Sigmoid colon (tissue), 6 donors: ENCODE measurements at regions not wholly inside any gene's neighbourhood (a gene's known extent, or its start where the extent isn't known, plus 50 kb on each side); places are given as distances from the start of the nearest gene placed in this dataset.

ENCODE experiments used
- DNase-seq: peaks from one replicate; pipeline ENCODE4 v3.0.0-alpha.2; 2019
- H3K27ac ChIP-seq, 4 donors: fragments of 200-600 bp; sonication (generic); one replicate each; pipeline ENCODE4 v1.5.1; 2016 to 2019; ENCODE audit warnings: mild to moderate bottlenecking in 1 of 4
- H3K27me3 ChIP-seq, 3 donors: fragments of 200-600 bp; sonication (generic); one replicate each; pipeline ENCODE4 v1.5.1; 2019; ENCODE audit warnings: mild to moderate bottlenecking in 1 of 3
- H3K36me3 ChIP-seq, 4 donors: fragments of 200-600 bp; sonication (generic); one replicate each; pipeline ENCODE4 v1.5.1; 2016 to 2019
- H3K4me1 ChIP-seq, 4 donors: fragments of 200-600 bp; sonication (generic); one replicate each; pipeline ENCODE4 v1.5.1; 2017 to 2019
- H3K4me3 ChIP-seq, 4 donors: fragments of 200-600 bp; sonication (generic); one replicate each; pipeline ENCODE4 v1.5.1; 2017 to 2019; ENCODE audit warnings: mild to moderate bottlenecking in 2 of 4, moderate library complexity in 1 of 4
- H3K9me3 ChIP-seq, 4 donors: fragments of 200-600 bp in 3 of 4; sonication (generic) in 3 of 4; one replicate each; pipeline versions ENCODE4 v1.5.1 to v1.6.1; 2013 to 2019
- EP300 ChIP-seq, 4 donors: sonication (generic); formaldehyde crosslinking; IDR thresholded peaks; one replicate each; pipeline ENCODE4 v1.6.1; 2017; ENCODE audit warnings: antibody characterized with exemption in 4 of 4
- POLR2A ChIP-seq, 2 donors: fragments of 450-650 bp; IDR thresholded peaks; one replicate each; pipeline ENCODE4 v1.6.1; 2016; ENCODE audit warnings: antibody characterized with exemption in 2 of 2, mild to moderate bottlenecking in 2 of 2, moderate library complexity in 2 of 2
- POLR2AphosphoS5 ChIP-seq, 4 donors: sonication (generic); formaldehyde crosslinking; IDR thresholded peaks; one replicate each; pipeline ENCODE4 v1.6.1; 2017; ENCODE audit warnings: antibody characterized with exemption in 4 of 4
- WGBS, 2 donors: extraction: QIAGEN DNeasy Blood & Tissue Kit; methylation state at CpG; one replicate each; pipeline ENCODE4 v1.1.7; 2013; 5-methylcytosine and 5-hydroxymethylcytosine counted together
- intact Hi-C: fragments of 100-400 bp; cut with DNase I; formaldehyde crosslinking; loops from one replicate; pipeline ENCODE4 v1.15.1; 2023
- TF ChIP-seq, protein P1 (sequence below), 4 experiments: fragments of 450-650 bp in 3 of 4; fragments of 200-600 bp in 1 of 4; IDR thresholded peaks; one replicate each; pipeline ENCODE4 v1.5.1; 2016 to 2019; ENCODE audit warnings: antibody characterized with exemption in 4 of 4, mild to moderate bottlenecking in 3 of 4, moderate library complexity in 2 of 4
- donor health status: healthy with polysubstance abuse.
- donor health status: healthy.

DNA sequence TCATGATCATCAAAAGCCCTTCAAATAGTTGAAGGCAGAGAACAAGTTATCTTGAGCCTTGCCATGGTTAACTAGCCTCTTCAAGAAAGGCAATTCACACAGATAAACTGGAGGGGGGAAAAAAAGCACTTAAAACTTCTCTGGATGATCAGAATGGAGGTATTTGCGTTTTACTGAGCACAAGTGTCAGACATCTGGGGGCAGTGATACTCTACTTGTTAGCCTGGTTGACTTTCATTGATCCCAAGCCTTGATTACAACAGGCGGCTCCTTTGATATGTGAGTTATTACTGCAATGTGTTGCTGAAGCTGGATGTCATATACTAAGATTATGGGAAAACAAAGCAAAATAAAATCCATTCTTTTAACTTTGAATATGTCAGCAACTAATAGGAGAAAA is 155.0 kb upstream of the HS3ST3A1 start:
- no peak for TF ChIP-seq EP300 (IDR thresholded peaks at IDR 0.05)
- TF ChIP-seq POLR2A (IDR thresholded peaks at IDR 0.05): no peak
- TF ChIP-seq, protein P1, sequence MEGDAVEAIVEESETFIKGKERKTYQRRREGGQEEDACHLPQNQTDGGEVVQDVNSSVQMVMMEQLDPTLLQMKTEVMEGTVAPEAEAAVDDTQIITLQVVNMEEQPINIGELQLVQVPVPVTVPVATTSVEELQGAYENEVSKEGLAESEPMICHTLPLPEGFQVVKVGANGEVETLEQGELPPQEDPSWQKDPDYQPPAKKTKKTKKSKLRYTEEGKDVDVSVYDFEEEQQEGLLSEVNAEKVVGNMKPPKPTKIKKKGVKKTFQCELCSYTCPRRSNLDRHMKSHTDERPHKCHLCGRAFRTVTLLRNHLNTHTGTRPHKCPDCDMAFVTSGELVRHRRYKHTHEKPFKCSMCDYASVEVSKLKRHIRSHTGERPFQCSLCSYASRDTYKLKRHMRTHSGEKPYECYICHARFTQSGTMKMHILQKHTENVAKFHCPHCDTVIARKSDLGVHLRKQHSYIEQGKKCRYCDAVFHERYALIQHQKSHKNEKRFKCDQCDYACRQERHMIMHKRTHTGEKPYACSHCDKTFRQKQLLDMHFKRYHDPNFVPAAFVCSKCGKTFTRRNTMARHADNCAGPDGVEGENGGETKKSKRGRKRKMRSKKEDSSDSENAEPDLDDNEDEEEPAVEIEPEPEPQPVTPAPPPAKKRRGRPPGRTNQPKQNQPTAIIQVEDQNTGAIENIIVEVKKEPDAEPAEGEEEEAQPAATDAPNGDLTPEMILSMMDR (IDR thresholded peaks at IDR 0.05): no peak
- TF ChIP-seq POLR2AphosphoS5 (IDR thresholded peaks at IDR 0.05): no peak
- H3K9me3 ChIP-seq: no peaks in the 10 kb centered on the region
- DNase-seq: no peak
- WGBS, 2 donors: 17 to 69% methylated on average over 2 of the region's 2 CpGs
- H3K27ac ChIP-seq: no peak overlapping the region
- H3K27me3 ChIP-seq: no peaks in the 10 kb centered on the region
- H3K4me3 ChIP-seq: no peak overlapping the region
- H3K4me1 ChIP-seq: no peaks in the 10 kb centered on the region
- intact Hi-C loops: no loop called here
- no peaks in the 10 kb centered on the region for H3K36me3 ChIP-seq

GRCh38 chr17:13757871-13758270 is 156.1 kb upstream of the HS3ST3A1 start:
- H3K27me3 ChIP-seq: no peaks in the 10 kb centered on the region
- no peak for TF ChIP-seq EP300 (IDR thresholded peaks at IDR 0.05)
- no peak for TF ChIP-seq POLR2A (IDR thresholded peaks at IDR 0.05)
- no peak for TF ChIP-seq POLR2AphosphoS5 (IDR thresholded peaks at IDR 0.05)
- TF ChIP-seq, protein P1 (IDR thresholded peaks at IDR 0.05): no peak
- no peak for DNase-seq
- H3K36me3 ChIP-seq: no peaks in the 10 kb centered on the region
- H3K27ac ChIP-seq: no peak overlapping the region
- H3K4me3 ChIP-seq: no peak overlapping the region
- no peaks in the 10 kb centered on the region for H3K4me1 ChIP-seq
- no peaks in the 10 kb centered on the region for H3K9me3 ChIP-seq
- intact Hi-C loops: no loop called here
- 74 to 84% methylated on average over 2 of the region's 2 CpGs for WGBS, 2 donors

DNA sequence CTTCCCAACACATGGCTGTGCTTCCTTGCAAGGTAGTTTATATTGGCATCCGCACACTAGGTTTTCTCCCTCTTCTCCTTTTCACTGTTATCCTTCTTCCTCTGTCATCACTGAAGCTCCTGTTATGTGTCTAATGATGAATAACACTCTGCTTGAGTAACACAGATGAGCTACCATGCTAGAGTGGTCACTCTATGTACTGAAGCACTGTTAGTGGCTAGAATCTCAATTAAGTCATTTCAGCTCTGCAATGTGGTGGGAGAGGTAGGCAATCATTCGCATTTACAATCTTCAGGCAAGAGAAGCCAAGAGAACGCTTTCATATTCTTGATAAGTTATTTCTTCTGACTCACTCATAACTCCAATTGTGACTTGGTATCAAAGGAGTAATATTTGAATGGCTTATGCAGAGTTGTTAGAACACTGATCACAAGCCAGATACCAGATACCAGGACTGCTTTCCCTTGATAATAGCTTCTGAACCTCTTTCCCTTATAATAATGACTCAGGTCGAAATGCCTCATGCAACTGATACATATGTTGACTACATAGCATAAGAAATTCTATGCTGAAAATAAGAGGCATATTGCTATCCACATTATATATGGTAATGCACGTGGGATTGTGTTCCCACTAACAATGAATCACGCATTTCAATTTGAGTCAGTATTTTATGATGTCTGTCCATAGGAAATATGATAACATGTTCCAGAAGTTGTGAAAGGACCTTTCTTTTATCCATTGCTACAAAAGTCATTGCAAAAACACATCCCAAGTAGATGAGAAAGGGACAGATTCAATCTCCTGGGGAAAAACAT is 158.0 kb upstream of the HS3ST3A1 start:
- no peak for DNase-seq
- TF ChIP-seq, protein P1 (IDR thresholded peaks at IDR 0.05): no peak
- no peak for TF ChIP-seq POLR2AphosphoS5 (IDR thresholded peaks at IDR 0.05)
- TF ChIP-seq EP300 (IDR thresholded peaks at IDR 0.05): no peak
- no peak for TF ChIP-seq POLR2A (IDR thresholded peaks at IDR 0.05)
- no peaks in the 10 kb centered on the region for H3K9me3 ChIP-seq
- H3K36me3 ChIP-seq: no peaks in the 10 kb centered on the region
- H3K27me3 ChIP-seq: no peaks in the 10 kb centered on the region
- 77 to 89% methylated on average over 6 of the region's 6 CpGs for WGBS, 2 donors
- H3K4me3 ChIP-seq: no peak overlapping the region
- H3K4me1 ChIP-seq: no peaks in the 10 kb centered on the region
- intact Hi-C loops: no loop called here
- H3K27ac ChIP-seq: no peak overlapping the region

GRCh38 chr17:13761038-13761603 is 159.4 kb upstream of the HS3ST3A1 start:
- 81 to 87% methylated on average over 2 of the region's 2 CpGs for WGBS, 2 donors
- H3K9me3 ChIP-seq: no peaks in the 10 kb centered on the region
- H3K36me3 ChIP-seq: no peaks in the 10 kb centered on the region
- intact Hi-C loops: no loop called here
- no peaks in the 10 kb centered on the region for H3K4me1 ChIP-seq
- DNase-seq: no peak
- H3K4me3 ChIP-seq: no peak overlapping the region
- H3K27me3 ChIP-seq: no peaks in the 10 kb centered on the region
- TF ChIP-seq, protein P1 (IDR thresholded peaks at IDR 0.05): no peak
- TF ChIP-seq EP300 (IDR thresholded peaks at IDR 0.05): no peak
- no peak for TF ChIP-seq POLR2AphosphoS5 (IDR thresholded peaks at IDR 0.05)
- TF ChIP-seq POLR2A (IDR thresholded peaks at IDR 0.05): no peak
- H3K27ac ChIP-seq: no peak overlapping the region
